HAP-1 (cell line): ENCODE measurements at regions not wholly inside any gene's neighbourhood (a gene's known extent, or its start where the extent isn't known, plus 50 kb on each side); places are given as distances from the start of the nearest gene placed in this dataset.
"Not testable (repeated sequence)": the region's sequence is repeated elsewhere in the genome, so short reads cannot be mapped to it uniquely, and the experiment has no call there.

Experiments used
- DNase-seq, 2 experiments: peaks; one replicate each; pipeline ENCODE4 v3.0.0-alpha.2; 2016 to 2020; ENCODE audit warnings: low spot score in 2 of 2
- H3K27me3 ChIP-seq: fragments of 250-450 bp; sonication (Bioruptor Pico); 2 replicates; pipeline ENCODE4 v1.5.1; 2020; ENCODE audit warnings: low read depth, mild to moderate bottlenecking, moderate library complexity
- H3K36me3 ChIP-seq: fragments of 250-450 bp; sonication (Bioruptor Pico); replicated peaks from 2 replicates; pipeline ENCODE4 v1.5.1; 2020; ENCODE audit warnings: mild to moderate bottlenecking
- H3K4me1 ChIP-seq: fragments of 250-450 bp; sonication (Bioruptor Pico); 2 replicates; pipeline ENCODE4 v1.5.1; 2020; ENCODE audit warnings: mild to moderate bottlenecking
- H3K4me3 ChIP-seq: fragments of 250-450 bp; sonication (Bioruptor Pico); 2 replicates; pipeline ENCODE4 v1.5.1; 2020; ENCODE audit warnings: mild to moderate bottlenecking, moderate library complexity
- H3K9me3 ChIP-seq: fragments of 250-450 bp; sonication (Bioruptor Pico); 2 replicates; pipeline ENCODE4 v1.5.1; 2020; ENCODE audit warnings: mild to moderate bottlenecking, moderate library complexity
- in situ Hi-C: fragments of 300-500 bp; cut with MboI; formaldehyde crosslinking; loops from 3 replicates; pipeline ENCODE4 v1.14.3; 2020; ENCODE audit warnings: low sequenced_read_pairs, inconsistent platforms, mixed read lengths

- in situ Hi-C loops: no loop called here
- Histone ChIP-seq H3K27me3 (no peaks in the 10 kb centered on the region), H3K4me1 (no peaks in the 10 kb centered on the region), H3K4me3 (no peak overlapping the region), H3K36me3 (no peaks in the 10 kb centered on the region), H3K9me3 (no peaks in the 10 kb centered on the region)
- DNase-seq: no peak
These were observed 428.1 kb upstream of the NOX3 start for GRCh38 chr6:155883741-155884140.

- Histone ChIP-seq H3K36me3 (no peaks in the 10 kb centered on the region), H3K4me1 (no peaks in the 10 kb centered on the region), H3K27me3 (no peaks in the 10 kb centered on the region), H3K4me3 (no peak overlapping the region), H3K9me3 (no peaks in the 10 kb centered on the region)
- no peak for DNase-seq
- in situ Hi-C loops: no loop called here
These were observed 427.7 kb upstream of the NOX3 start for GRCh38 chr6:155883334-155883731.

GRCh38 chr6:155882527-155883333 is 427.1 kb upstream of the NOX3 start:
- in situ Hi-C loops: no loop called here
- Histone ChIP-seq H3K4me1 (no peaks in the 10 kb centered on the region), H3K4me3 (no peak overlapping the region), H3K27me3 (no peaks in the 10 kb centered on the region), H3K9me3 (no peaks in the 10 kb centered on the region), H3K36me3 (no peaks in the 10 kb centered on the region)
- no peak for DNase-seq

- in situ Hi-C loops: no loop called here
- H3K9me3 ChIP-seq: no peaks in the 10 kb centered on the region
- DNase-seq: no peak
- H3K4me1 ChIP-seq: no peaks in the 10 kb centered on the region
- H3K4me3 ChIP-seq: no peak overlapping the region
- no peaks in the 10 kb centered on the region for H3K27me3 ChIP-seq
- no peaks in the 10 kb centered on the region for H3K36me3 ChIP-seq
These were observed 426.3 kb upstream of the NOX3 start for GRCh38 chr6:155881826-155882526.

- Histone ChIP-seq H3K36me3 (no peaks in the 10 kb centered on the region), H3K27me3 (no peaks in the 10 kb centered on the region), H3K9me3 (no peaks in the 10 kb centered on the region), H3K4me1 (no peaks in the 10 kb centered on the region), H3K4me3 (no peak overlapping the region)
- in situ Hi-C loops: no loop called here
- DNase-seq: no peak
These were observed 425.3 kb upstream of the NOX3 start for GRCh38 chr6:155880900-155881299.

- in situ Hi-C loops: no loop called here
- no peak for DNase-seq
- no peak overlapping the region for H3K4me3 ChIP-seq
These were observed 417.3 kb upstream of the NOX3 start for GRCh38 chr6:155872961-155873360.

GRCh38 chr6:155867682-155868081 is 412.0 kb upstream of the NOX3 start:
- H3K4me1 ChIP-seq: peaks cover 4% of the 10 kb centered on the region
- in situ Hi-C loops: no loop called here
- H3K4me3 ChIP-seq: no peak overlapping the region
- no peaks in the 10 kb centered on the region for H3K9me3 ChIP-seq
- H3K36me3 ChIP-seq: no peaks in the 10 kb centered on the region
- H3K27me3 ChIP-seq: no peaks in the 10 kb centered on the region
- peak in 1 of 2 experiments; percentile 47 for DNase-seq

More at GRCh38 chr6:155872961-155873360, 417.3 kb upstream of the NOX3 start:
- Histone ChIP-seq H3K4me1 (no peaks in the 10 kb centered on the region; the same call in 1 of the 2 replicates), H3K27me3 (no peaks in the 10 kb centered on the region), H3K9me3 (no peaks in the 10 kb centered on the region), H3K36me3 (no peaks in the 10 kb centered on the region)

- H3K4me1 ChIP-seq, H3K36me3 ChIP-seq, H3K4me3 ChIP-seq, in situ Hi-C loops, DNase-seq, H3K27me3 ChIP-seq, H3K9me3 ChIP-seq: not testable (repeated sequence)
These were observed 411.2 kb upstream of the NOX3 start for GRCh38 chr6:155866676-155867390.

- Histone ChIP-seq H3K27me3 (no peaks in the 10 kb centered on the region), H3K36me3 (no peaks in the 10 kb centered on the region), H3K4me1 (peaks cover 12% of the 10 kb centered on the region), H3K9me3 (no peaks in the 10 kb centered on the region; the same call in 1 of the 2 replicates), H3K4me3 (no peak overlapping the region)
- DNase-seq: no peak
- in situ Hi-C loops: no loop called here
These were observed 406.2 kb upstream of the NOX3 start for GRCh38 chr6:155861821-155862220.

GRCh38 chr6:155858906-155859305 is 403.3 kb upstream of the NOX3 start:
- in situ Hi-C loops, H3K4me3 ChIP-seq, H3K36me3 ChIP-seq, H3K27me3 ChIP-seq, H3K9me3 ChIP-seq: not testable (repeated sequence)
- DNase-seq: peak; percentile 76 to 80
- peaks cover 12% of the 10 kb centered on the region for H3K4me1 ChIP-seq

- Histone ChIP-seq H3K4me3 (no peak overlapping the region), H3K27me3 (no peaks in the 10 kb centered on the region), H3K9me3 (no peaks in the 10 kb centered on the region; the same call in 1 of the 2 replicates), H3K4me1 (peaks cover 15% of the 10 kb centered on the region), H3K36me3 (no peaks in the 10 kb centered on the region)
- in situ Hi-C loops: no loop called here
- no peak for DNase-seq
These were observed 399.1 kb upstream of the NOX3 start for GRCh38 chr6:155854787-155855186.

- Histone ChIP-seq H3K4me3 (no peak overlapping the region), H3K36me3 (no peaks in the 10 kb centered on the region), H3K27me3 (no peaks in the 10 kb centered on the region), H3K9me3 (no peaks in the 10 kb centered on the region), H3K4me1 (peaks cover 3% of the 10 kb centered on the region)
- DNase-seq: peak; percentile 30 to 77
- in situ Hi-C loops: no loop called here
These were observed 397.4 kb upstream of the NOX3 start for GRCh38 chr6:155853011-155853410.

- no peaks in the 10 kb centered on the region for H3K9me3 ChIP-seq
- H3K4me3 ChIP-seq: no peak overlapping the region
- no peaks in the 10 kb centered on the region for H3K36me3 ChIP-seq
- no peak for DNase-seq
- in situ Hi-C loops: no loop called here
- no peaks in the 10 kb centered on the region for H3K27me3 ChIP-seq
- H3K4me1 ChIP-seq: peaks cover 3% of the 10 kb centered on the region; the same call in 1 of the 2 replicates
These were observed 394.8 kb upstream of the NOX3 start for GRCh38 chr6:155850408-155850841.

GRCh38 chr6:155847711-155848110 is 392.1 kb upstream of the NOX3 start:
- Histone ChIP-seq H3K4me3 (no peak overlapping the region), H3K4me1 (no peaks in the 10 kb centered on the region), H3K9me3 (no peaks in the 10 kb centered on the region), H3K27me3 (no peaks in the 10 kb centered on the region), H3K36me3 (no peaks in the 10 kb centered on the region)
- no peak for DNase-seq
- in situ Hi-C loops: no loop called here
